RWPE1 (cell line): ENCODE measurements at regions not wholly inside any gene's neighbourhood (a gene's known extent, or its start where the extent isn't known, plus 50 kb on each side); places are given as distances from the start of the nearest gene placed in this dataset.

Experiments
- CTCF ChIA-PET: fragments of 350-600 bp; sonication (Branson Sonifier 250); formaldehyde crosslinking; extraction: SDS; loops from one replicate; lab custom pipeline; 2021; lab: Yijun Ruan, JAX
- POLR2A ChIA-PET: fragments of 400-600 bp; formaldehyde crosslinking; extraction: SDS; loops from one replicate; lab custom pipeline; 2020; ENCODE audit warnings: antibody characterized with exemption; ENCODE audit not compliant: low non-redundant PET; lab: Yijun Ruan, JAX
- DNase-seq: peaks from one replicate; pipeline ENCODE4 v3.0.0; 2012; ENCODE audit warnings: low spot score
- H3K27ac ChIP-seq: fragments of 450-650 bp; 2 replicates; pipeline ENCODE4 v1.5.1; 2017
- CTCF ChIP-seq: fragments of 450-650 bp; conservative IDR thresholded peaks from 2 replicates; pipeline ENCODE4 v1.5.1; 2017; ENCODE audit warnings: low read depth, mild to moderate bottlenecking

GRCh38 chr12:77471801-77472200, 358.9 kb upstream of the NAV3 start:
- POLR2A ChIA-PET: no interaction called here
- TF ChIP-seq CTCF: no peak
- H3K27ac ChIP-seq: no peak overlapping the region
- DNase-seq: no peak
- CTCF ChIA-PET: no interaction called here

- no peak for DNase-seq
- TF ChIP-seq CTCF: no peak
- CTCF ChIA-PET: no interaction called here
- POLR2A ChIA-PET: no interaction called here
- no peak overlapping the region for H3K27ac ChIP-seq
Observed at GRCh38 chr12:77469578-77470333, 360.9 kb upstream of the NAV3 start.

- DNase-seq: no peak
- CTCF ChIA-PET: no interaction called here
- no peak for TF ChIP-seq CTCF
Observed at GRCh38 chr12:77442633-77443032, 377.3 kb upstream of the E2F7 start.

GRCh38 chr12:77439749-77440148, 374.4 kb upstream of the E2F7 start:
- ChIA-PET POLR2A (no interaction called here), CTCF (no interaction called here)
- TF ChIP-seq CTCF: no peak
- H3K27ac ChIP-seq: no peak overlapping the region
- DNase-seq: no peak

More at GRCh38 chr12:77442633-77443032, 377.3 kb upstream of the E2F7 start:
- no peak overlapping the region for H3K27ac ChIP-seq
- POLR2A ChIA-PET: no interaction called here

GRCh38 chr12:77438644-77439043, 373.3 kb upstream of the E2F7 start:
- POLR2A ChIA-PET: no interaction called here
- CTCF ChIA-PET: no interaction called here
- DNase-seq: no peak
- no peak overlapping the region for H3K27ac ChIP-seq
- TF ChIP-seq CTCF: no peak

GRCh38 chr12:77437206-77437605, 371.8 kb upstream of the E2F7 start:
- no peak for TF ChIP-seq CTCF
- POLR2A ChIA-PET: no interaction called here
- CTCF ChIA-PET: no interaction called here
- no peak for DNase-seq
- H3K27ac ChIP-seq: no peak overlapping the region
